Hematopoietic multipotent progenitor cell (in vitro differentiated cells): ENCODE measurements at regions not wholly inside any gene's neighbourhood (a gene's known extent, or its start where the extent isn't known, plus 50 kb on each side); places are given as distances from the start of the nearest gene placed in this dataset.
"Not testable (repeated sequence)": the region's sequence is repeated elsewhere in the genome, so short reads cannot be mapped to it uniquely, and the experiment has no call there.

Experiments used
- DNase-seq, 3 donors: peaks; one replicate each; pipeline ENCODE4 v3.0.0-alpha.2; 2011 to 2015; ENCODE audit warnings: low read depth in 2 of 3, low spot score in 2 of 3

GRCh38 chr4:125787707-125788106, 473.0 kb downstream of the FAT4 start:
- DNase-seq, result no peak

GRCh38 chr4:125789023-125789422, 474.3 kb downstream of the FAT4 start:
- DNase-seq, result no peak

DNA sequence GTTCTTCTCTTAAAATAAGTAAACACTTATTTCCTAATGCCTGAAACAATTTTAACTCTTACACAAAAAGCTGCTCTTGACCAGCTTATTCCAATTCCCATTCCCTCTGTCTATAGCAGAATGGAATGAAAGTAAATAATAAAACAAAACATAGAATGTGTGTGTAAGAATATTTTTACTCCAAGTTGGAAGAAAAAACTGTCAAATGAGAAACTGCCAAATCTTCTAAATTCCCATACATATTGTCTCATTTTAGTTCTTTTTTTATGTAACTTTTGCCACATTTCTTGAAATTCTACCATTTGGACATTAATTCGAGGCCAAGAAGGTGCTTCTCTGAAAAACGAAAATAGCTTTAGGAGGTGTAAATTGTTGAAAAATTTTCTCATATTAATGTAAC, 477.1 kb downstream of the FAT4 start:
- DNase-seq, result no peak

DNA sequence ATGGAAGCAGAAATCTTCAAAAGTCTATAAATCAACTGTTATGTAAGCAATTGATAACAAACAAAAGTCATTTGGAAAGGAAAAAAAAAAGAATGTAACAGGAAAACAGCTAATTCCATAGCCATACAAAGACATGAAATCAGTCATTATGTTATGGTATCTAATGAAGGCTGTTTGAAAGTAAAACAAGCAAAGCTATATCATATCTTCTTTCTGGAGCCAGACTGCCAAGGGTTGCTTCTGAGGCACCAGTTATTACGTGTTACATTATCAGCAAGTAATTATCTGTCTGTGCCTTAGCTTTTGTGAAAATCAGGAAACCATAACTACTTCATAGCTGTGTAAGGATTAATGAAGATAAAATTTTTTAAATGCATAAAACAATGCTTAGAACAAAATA, 480.2 kb downstream of the FAT4 start:
- DNase-seq, result no peak

DNA sequence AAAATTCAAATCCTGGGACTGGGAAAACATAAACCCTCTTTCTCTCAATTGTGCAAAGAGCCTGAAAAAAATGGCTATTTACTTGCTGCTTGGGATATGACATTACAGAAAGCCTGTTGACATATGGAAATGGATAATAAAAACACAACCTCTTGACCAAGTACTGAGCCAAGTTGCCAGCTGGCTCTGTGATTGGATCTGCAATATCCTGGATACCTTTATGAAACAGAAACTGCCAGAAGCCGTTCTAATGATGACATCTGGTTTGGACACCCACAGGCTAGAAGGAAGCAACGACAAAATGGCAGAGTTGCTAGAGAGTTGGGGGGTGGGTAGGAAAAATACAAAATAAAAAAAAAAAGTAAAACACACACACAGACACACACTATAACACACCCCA, 481.4 kb downstream of the FAT4 start:
- no peak for DNase-seq

- DNase-seq, result not testable (repeated sequence)
Measured at GRCh38 chr4:125797621-125798020, 482.9 kb downstream of the FAT4 start.

DNA sequence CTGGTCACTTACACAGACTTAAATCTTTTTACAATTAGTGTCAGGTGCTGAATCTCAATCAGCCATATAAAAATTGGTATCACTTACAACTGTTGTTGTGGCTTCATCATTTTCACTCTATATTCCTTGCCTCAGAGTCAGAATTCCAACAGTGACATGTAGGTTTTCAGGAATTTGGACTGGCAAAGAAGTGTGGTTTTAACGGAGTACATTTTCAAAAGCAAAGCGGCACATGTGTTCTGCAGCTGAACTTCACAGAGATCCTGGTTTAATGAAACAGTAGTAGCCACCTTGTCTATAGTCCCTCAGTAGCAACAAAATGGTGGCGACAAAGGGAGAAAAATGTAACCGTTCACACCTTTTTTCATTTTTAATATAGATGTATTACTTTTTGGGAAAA, 486.6 kb downstream of the FAT4 start:
- no peak for DNase-seq

GRCh38 chr4:125801924-125802323, 487.2 kb downstream of the FAT4 start:
- DNase-seq, result peak in 1 of 3 donors; percentile 18

GRCh38 chr4:125808022-125808421, 493.3 kb downstream of the FAT4 start:
- DNase-seq, result no peak

DNA sequence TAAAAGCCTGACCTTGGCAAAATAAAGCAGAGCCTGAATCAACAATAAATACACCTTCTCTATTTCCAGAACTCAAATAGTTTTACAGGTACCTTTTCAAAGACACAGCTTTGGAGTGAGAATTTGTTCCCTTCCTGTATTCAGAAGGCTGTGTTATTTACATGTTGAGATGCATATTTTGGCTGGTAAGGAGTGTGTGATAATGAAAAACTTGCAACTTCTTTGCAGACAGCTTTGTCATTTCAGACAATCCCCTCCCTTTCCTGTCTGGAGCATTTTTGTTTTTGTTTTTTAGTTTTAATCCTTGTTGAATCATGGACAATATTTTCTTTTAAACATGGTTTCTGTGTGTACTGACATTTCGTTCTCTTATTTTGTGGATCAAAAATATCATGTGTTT, 493.8 kb downstream of the FAT4 start:
- no peak for DNase-seq

- no peak for DNase-seq
Measured at GRCh38 chr4:125811892-125812291, 497.1 kb downstream of the FAT4 start.

GRCh38 chr4:125826801-125827695, 512.3 kb downstream of the FAT4 start:
- no peak for DNase-seq

GRCh38 chr4:125827696-125828052, 512.9 kb downstream of the FAT4 start:
- DNase-seq, result no peak

DNA sequence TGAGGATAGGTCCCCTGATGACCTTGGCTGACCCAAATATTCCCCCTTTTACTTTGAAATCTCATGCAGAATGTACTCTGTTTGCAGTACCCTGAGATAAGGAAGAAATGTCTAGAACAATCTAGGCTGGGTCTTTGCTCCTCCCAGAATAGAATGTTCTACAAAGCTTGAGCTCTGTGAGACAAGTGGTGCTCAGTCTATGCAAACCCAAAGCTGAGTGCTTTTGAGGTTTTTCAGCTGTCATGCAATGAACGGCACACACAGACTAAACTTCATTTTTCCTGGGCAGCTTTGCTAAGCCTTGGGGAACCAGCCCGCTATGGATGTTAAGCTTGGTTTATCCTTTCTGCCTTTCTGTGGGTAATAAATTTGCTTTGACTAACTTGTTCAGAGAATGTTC, 513.6 kb downstream of the FAT4 start:
- DNase-seq, result no peak

DNA sequence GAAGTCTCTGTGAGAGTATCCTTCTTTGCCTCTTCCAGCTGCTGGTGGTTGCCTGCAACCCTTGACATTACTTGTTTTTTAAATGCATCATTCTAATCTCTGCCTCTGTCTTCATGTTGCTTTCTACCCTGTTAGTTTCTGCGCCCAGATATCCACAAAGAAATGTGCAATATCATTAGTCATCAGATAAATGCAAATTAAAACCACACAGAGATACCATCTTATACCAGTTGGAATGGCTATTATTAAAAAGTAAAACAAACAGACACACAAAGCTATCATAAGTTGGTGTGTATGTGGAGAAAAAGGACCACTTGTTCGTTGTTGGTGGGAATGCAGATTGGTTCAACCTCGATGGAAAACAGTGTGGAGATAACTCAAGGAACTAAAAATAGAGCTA, 517.4 kb downstream of the FAT4 start:
- no peak for DNase-seq

- peak in 2 of 3 donors; percentile 2 to 46 for DNase-seq
Measured at GRCh38 chr4:125836597-125837195, 521.9 kb downstream of the FAT4 start.

DNA sequence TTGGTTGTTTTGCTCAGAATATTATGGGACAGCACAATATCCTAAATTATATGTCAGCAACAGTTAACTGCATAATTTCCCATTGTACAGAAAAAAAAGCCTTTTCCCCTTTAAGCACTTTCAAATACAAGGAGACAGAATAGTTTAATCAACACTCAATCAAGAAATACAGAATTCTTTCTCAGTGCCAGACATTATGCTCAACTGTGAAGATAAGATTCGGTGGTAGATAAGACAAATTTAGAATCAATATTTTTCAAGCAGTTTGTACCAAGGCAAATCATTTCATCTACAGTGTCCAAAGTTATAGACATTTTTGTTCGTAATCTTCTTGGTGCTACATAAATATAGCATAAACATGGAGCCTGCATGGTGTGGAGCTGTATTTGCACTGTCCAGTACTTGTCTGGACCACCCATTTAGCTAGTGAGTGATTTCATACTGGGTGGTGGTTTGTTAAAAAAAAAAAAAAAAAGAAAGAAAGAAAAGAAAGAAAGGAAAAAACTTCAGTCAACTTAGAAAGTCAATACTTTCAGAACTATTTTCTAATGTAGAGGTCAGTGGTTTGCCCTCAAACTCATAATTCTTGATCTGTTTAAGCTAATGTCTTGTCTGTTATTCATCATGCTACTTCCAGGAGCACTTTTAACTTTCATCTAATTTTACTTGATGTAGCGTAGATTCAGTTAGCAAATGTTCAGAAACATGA, 522.9 kb downstream of the FAT4 start:
- no peak for DNase-seq

GRCh38 chr4:125838202-125838601, 523.4 kb downstream of the FAT4 start:
- no peak for DNase-seq

DNA sequence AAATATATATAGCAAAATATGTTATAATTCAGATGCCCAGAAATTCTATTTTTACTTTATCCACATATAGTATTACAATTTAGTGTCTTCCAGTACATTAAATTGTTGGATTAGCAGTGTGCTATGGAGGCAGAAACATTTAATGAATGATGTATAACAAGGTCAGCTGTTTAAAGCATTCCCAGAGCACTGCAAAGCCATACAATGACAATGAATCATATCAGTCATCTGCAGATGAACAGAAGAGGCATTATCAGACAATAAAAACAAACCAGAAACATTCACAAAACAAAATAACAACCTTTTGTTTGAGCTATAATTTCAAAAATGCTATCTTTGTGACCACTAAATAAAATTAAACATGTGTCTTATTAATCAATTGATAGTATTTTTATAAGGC, 524.2 kb downstream of the FAT4 start:
- DNase-seq, result no peak

DNA sequence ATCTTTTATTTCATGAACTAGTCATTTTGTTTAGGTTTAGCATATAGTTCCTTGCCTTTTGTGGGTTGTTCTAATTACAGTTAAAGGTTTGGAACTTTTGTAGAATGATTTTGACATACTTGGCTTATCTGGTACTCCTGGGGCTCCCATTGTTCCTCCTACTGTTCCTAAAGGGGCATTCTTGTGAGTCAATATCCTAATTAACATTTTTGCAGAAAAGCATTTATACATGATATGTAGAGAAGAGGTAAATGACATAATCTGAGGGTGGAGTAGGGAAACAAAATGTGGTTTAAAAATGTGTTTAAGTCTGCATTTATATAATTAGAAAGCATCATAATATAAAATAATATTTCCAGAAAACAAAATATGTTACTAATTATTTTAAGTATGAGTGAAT, 529.2 kb downstream of the FAT4 start:
- DNase-seq, result no peak

GRCh38 chr4:125847518-125847917, 532.8 kb downstream of the FAT4 start:
- no peak for DNase-seq

DNA sequence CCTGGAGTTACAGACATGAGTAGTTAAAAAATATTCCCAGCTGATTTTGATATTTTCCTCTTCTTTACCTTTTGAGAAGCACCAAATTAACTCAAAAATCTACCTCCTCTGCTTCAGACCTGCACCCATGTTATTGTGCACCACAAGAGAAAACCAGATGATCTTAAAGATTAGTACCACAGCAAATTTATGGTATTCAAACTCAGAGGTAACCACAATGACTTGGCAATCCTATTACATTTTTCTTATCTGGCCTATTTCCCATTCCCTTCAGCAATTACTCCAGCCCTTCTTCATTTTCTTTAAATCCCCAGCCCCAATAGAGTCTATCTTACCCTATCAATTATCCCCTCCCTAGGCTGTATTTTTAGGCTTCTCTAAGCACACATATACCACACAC, 535.1 kb downstream of the FAT4 start:
- DNase-seq, result peak in 2 of 3 donors; percentile 50 to 79
